ENCODE measurements at regions not wholly inside any gene's neighbourhood (a gene's known extent, or its start where the extent isn't known, plus 50 kb on each side); places are given as distances from the start of the nearest gene placed in this dataset.

DNA sequence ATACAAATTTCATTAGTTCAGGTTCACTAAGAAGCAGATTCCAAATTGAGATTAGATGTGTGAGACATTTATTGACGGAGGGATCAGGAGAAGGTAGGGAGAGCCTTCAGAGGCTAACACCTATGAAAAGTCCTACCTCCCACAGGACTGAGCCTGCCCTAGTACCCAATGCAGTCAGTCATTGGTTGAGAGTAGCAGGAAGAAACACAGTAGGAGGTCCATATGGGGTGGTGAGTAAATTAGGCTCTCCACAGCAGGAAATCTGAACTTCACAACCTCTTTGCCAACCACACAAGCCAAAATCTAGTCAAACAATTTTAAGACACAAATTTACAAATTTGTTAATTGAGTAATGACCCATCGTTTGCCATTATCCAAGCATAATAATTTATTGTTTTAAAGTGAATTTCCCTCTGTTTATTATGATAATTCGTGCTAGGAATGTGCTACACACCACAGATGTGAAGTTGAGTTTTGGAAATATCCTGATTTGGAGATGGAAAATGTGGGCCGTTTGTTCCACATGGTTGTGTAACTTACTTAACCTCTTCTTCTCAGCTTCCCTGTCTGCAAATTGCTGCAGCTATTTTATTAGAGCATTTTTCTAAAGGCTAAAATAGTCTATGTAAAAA is 542.1 kb downstream of the ETS1 start:
- DNase-seq (ENCODE audit: low spot score in 2 of 2), result no peak
- intact Hi-C loops (cut with DNase I), result no loop called here

DNA sequence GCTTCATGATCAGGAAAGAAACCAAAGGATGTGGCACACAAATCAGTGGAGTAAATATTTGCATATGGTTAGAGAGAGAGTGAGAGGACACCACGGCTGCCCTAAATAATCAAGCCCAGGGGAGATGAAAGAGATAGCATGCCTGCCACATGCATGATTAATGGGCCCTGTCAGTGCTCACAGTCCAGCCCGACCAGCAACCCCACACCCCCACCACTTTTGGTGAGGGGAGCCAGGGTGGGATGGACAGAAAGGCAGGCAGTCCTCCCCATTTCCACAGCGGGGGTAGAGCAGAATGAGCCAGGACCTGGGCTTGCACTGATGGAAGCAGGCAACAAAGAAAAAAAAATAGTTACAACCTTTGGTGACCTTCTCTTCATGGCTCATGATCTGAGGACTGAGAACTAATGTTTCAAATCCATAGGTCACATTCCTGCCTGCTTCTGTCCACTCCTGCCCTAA is 545.0 kb downstream of the ETS1 start:
- Histone ChIP-seq H3K9me3 (no peaks in the 10 kb centered on the region), H3K27ac (no peak overlapping the region), H3K27me3 (no peaks in the 10 kb centered on the region), H3K4me1 (no peaks in the 10 kb centered on the region), H3K36me3 (no peaks in the 10 kb centered on the region), H3K4me3 (no peak overlapping the region)
- TF ChIP-seq, protein P1, sequence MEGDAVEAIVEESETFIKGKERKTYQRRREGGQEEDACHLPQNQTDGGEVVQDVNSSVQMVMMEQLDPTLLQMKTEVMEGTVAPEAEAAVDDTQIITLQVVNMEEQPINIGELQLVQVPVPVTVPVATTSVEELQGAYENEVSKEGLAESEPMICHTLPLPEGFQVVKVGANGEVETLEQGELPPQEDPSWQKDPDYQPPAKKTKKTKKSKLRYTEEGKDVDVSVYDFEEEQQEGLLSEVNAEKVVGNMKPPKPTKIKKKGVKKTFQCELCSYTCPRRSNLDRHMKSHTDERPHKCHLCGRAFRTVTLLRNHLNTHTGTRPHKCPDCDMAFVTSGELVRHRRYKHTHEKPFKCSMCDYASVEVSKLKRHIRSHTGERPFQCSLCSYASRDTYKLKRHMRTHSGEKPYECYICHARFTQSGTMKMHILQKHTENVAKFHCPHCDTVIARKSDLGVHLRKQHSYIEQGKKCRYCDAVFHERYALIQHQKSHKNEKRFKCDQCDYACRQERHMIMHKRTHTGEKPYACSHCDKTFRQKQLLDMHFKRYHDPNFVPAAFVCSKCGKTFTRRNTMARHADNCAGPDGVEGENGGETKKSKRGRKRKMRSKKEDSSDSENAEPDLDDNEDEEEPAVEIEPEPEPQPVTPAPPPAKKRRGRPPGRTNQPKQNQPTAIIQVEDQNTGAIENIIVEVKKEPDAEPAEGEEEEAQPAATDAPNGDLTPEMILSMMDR (IDR thresholded peaks at IDR 0.05), result no peak
- no peak for DNase-seq (ENCODE audit: low spot score in 2 of 2)
- intact Hi-C loops (cut with DNase I), result no loop called here

More for the DNA sequence above, 542.1 kb downstream of the ETS1 start:
- Histone ChIP-seq H3K9me3 (no peaks in the 10 kb centered on the region), H3K4me3 (no peak overlapping the region), H3K36me3 (no peaks in the 10 kb centered on the region), H3K27me3 (no peaks in the 10 kb centered on the region), H3K27ac (peak overlapping the region in 1 of 2 donors; percentile 49), H3K4me1 (no peaks in the 10 kb centered on the region)
- TF ChIP-seq, protein P1 (IDR thresholded peaks at IDR 0.05), result no peak

DNA sequence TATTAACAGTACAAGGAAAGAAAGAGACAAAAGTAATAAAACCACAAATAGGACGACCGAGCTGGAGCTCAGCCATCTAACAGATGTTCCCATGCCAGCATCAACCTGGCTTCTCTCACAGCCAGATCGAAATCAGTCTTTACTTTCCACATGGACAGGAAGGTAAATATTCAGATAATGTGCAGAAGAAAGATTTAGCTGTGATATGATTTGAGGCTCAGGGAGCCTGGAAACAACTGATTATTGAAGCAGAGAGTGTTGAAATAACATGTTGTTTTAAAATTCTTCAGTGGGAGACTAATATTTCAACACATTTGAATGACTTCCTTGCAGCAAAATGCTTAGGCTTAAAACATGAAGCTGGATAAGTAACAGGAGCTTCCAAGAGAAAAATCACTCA is 546.8 kb downstream of the ETS1 start:
- H3K27ac ChIP-seq, result peak overlapping the region in 1 of 2 donors; percentile 16
- H3K9me3 ChIP-seq, result no peaks in the 10 kb centered on the region
- H3K4me1 ChIP-seq, result no peaks in the 10 kb centered on the region
- no peaks in the 10 kb centered on the region for H3K36me3 ChIP-seq
- intact Hi-C loops (cut with DNase I), result no loop called here
- DNase-seq (ENCODE audit: low spot score in 2 of 2), result no peak
- H3K4me3 ChIP-seq, result no peak overlapping the region
- TF ChIP-seq, protein P1 (IDR thresholded peaks at IDR 0.05), result no peak
- H3K27me3 ChIP-seq, result no peaks in the 10 kb centered on the region

DNA sequence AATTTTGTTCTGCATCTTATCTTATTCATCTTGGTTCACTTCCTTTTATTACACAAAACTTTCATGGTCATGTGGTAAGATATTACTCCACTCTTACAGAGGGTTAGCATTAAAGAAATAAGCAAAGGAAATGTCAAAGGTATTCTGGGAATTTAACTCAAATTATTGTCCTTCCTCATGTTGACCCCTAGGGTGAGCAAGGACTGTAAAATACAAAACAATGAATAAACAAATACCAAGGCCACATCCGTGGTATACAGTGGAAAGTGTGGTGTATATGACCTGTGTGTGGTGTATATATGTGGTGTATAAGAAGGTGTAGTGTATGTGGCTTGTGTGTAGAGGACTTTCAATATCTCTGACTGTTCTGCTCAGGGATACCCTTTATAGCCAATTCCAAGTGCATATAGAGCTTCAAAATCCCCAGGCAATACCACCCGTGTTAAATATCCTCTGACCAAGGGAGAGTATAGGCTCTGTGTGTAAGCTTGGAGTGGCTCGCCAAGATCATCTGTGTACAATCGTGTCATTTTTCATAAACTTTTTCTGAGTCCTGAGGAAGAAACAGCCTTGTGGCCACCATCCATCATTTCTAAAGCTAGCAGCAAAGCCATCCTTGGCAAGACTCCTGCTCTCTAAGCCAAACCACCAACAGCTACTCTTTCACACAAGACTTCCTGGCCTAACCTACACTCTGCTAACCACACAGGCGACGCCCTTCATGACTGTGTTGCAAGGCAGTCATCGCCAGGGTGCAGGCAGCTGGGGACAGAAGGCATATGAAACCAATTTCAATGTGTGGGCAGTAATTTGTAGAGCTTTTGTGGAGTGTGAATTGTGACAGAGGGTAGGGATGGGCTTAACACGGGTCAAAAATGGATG is 548.0 kb downstream of the ETS1 start:
- Histone ChIP-seq H3K4me1 (no peaks in the 10 kb centered on the region), H3K4me3 (no peak overlapping the region), H3K9me3 (no peaks in the 10 kb centered on the region), H3K27ac (no peak overlapping the region), H3K27me3 (no peaks in the 10 kb centered on the region), H3K36me3 (no peaks in the 10 kb centered on the region)
- TF ChIP-seq, protein P1 (IDR thresholded peaks at IDR 0.05), result no peak
- peak in 1 of 2 donors; percentile 25 for DNase-seq (ENCODE audit: low spot score in 2 of 2)
- intact Hi-C loops (cut with DNase I), result no loop called here

DNA sequence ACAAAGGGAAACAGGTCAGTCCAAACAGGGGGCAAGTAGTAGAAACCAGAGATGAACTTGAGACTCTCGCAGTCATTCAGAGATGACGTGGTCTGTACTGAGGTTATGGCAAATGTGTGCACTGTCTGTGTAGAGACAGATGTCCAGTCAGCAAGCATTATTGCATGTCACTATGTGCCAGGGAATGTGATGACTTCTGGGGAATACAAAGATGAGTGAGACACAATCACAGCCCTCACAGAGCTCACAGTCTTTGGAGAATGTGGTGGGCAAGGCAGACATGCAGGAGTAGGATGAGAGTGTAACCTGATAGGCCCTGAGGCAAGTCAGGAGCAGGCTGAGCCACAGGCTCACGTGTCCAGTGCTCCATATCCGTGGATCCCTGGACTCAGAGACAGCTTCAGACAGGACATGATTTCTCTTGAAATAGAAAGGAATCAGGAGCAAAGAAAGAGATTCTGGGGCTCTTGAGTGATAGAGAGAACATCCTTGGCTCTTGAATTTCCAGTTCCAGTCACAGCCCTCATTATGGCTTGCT is 550.7 kb downstream of the ETS1 start:
- Histone ChIP-seq H3K4me3 (no peak overlapping the region), H3K27ac (no peak overlapping the region), H3K36me3 (no peaks in the 10 kb centered on the region), H3K27me3 (no peaks in the 10 kb centered on the region), H3K9me3 (no peaks in the 10 kb centered on the region), H3K4me1 (no peaks in the 10 kb centered on the region)
- intact Hi-C loops (cut with DNase I), result no loop called here
- DNase-seq (ENCODE audit: low spot score in 2 of 2), result no peak
- TF ChIP-seq, protein P1 (IDR thresholded peaks at IDR 0.05), result no peak
